Tibial artery (tissue), 4 donors: ENCODE measurements at regions not wholly inside any gene's neighbourhood (a gene's known extent, or its start where the extent isn't known, plus 50 kb on each side); places are given as distances from the start of the nearest gene placed in this dataset.
A peak's percentile ranks its signal among the peaks of the same experiment; 100 is the strongest.

Experiments
- DNase-seq, 2 donors: peaks; one replicate each; pipeline ENCODE4 v3.0.0-alpha.2; 2019
- H3K27ac ChIP-seq, 2 donors: fragments of 200-600 bp; sonication (generic) in 1 of 2; 1 replicate in 1 of 2; 2 replicates in 1 of 2; pipeline ENCODE4 v1.5.1; 2018 to 2019; ENCODE audit warnings: mild to moderate bottlenecking in 1 of 2
- H3K27me3 ChIP-seq, 2 donors: fragments of 200-600 bp; sonication (generic) in 1 of 2; one replicate each; pipeline versions ENCODE4 v1.5.1 to v1.6.0; 2016 to 2019
- H3K36me3 ChIP-seq, 3 donors: fragments of 200-600 bp; sonication (generic) in 2 of 3; one replicate each; pipeline ENCODE4 v1.5.1; 2016 to 2019; ENCODE audit warnings: mild to moderate bottlenecking in 2 of 3
- H3K4me1 ChIP-seq, 4 donors: fragments of 200-600 bp; sonication (generic) in 2 of 4; 1 replicate in 3 of 4; 2 replicates in 1 of 4; pipeline ENCODE4 v1.5.1; 2016 to 2019
- H3K4me3 ChIP-seq, 2 donors: fragments of 200-600 bp; sonication (generic) in 1 of 2; 1 replicate in 1 of 2; 2 replicates in 1 of 2; pipeline ENCODE4 v1.5.1; 2018 to 2019; ENCODE audit warnings: mild to moderate bottlenecking in 2 of 2
- H3K9me3 ChIP-seq, 3 donors: fragments of 200-600 bp; sonication (generic) in 1 of 3; one replicate each; pipeline ENCODE4 v1.5.1; 2016 to 2019
- CTCF ChIP-seq, 2 experiments: fragments of 200-600 bp in 1 of 2; fragments of 450-650 bp in 1 of 2; IDR thresholded peaks; one replicate each; pipeline ENCODE4 v1.5.1; 2017 to 2019; ENCODE audit warnings: antibody characterized with exemption in 2 of 2, mild to moderate bottlenecking in 1 of 2, moderate library complexity in 1 of 2
- intact Hi-C: fragments of 100-400 bp; cut with DNase I; formaldehyde crosslinking; loops from one replicate; pipeline ENCODE4 v1.15.0; 2023; ENCODE audit warnings: low total_unique reads

GRCh38 chr1:168887381-168887780 lies 158.4 kb upstream of the DPT start:
- H3K4me3 ChIP-seq: no peak overlapping the region
- H3K36me3 ChIP-seq: no peaks in the 10 kb centered on the region
- H3K27ac ChIP-seq: no peak overlapping the region
- no peaks in the 10 kb centered on the region for H3K27me3 ChIP-seq
- H3K4me1 ChIP-seq: no peaks in the 10 kb centered on the region
- TF ChIP-seq CTCF (IDR thresholded peaks at IDR 0.05): no peak
- DNase-seq: no peak
- intact Hi-C loops: no loop called here
- H3K9me3 ChIP-seq: peaks cover 0 to 4% (median 0%) of the 10 kb centered on the region in 3 donors

- Histone ChIP-seq H3K27me3 (no peaks in the 10 kb centered on the region), H3K4me3 (no peak overlapping the region), H3K27ac (no peak overlapping the region), H3K4me1 (no peaks in the 10 kb centered on the region), H3K36me3 (no peaks in the 10 kb centered on the region), H3K9me3 (peaks cover 0 to 4% (median 0%) of the 10 kb centered on the region in 3 donors)
- no peak for DNase-seq
- intact Hi-C loops: no loop called here
- TF ChIP-seq CTCF (IDR thresholded peaks at IDR 0.05): no peak
Measured at GRCh38 chr1:168888418-168888817, 159.4 kb upstream of the DPT start.

GRCh38 chr1:168892931-168893330 lies 163.9 kb upstream of the DPT start:
- Histone ChIP-seq H3K27ac (peak overlapping the region; percentile 33 to 45), H3K9me3 (peaks cover 0 to 4% (median 0%) of the 10 kb centered on the region in 3 donors), H3K4me1 (no peaks in the 10 kb centered on the region), H3K27me3 (no peaks in the 10 kb centered on the region), H3K36me3 (no peaks in the 10 kb centered on the region), H3K4me3 (no peak overlapping the region)
- no peak for DNase-seq
- TF ChIP-seq CTCF (IDR thresholded peaks at IDR 0.05): no peak
- intact Hi-C loops: no loop called here

- peaks cover 0 to 2% (median 0%) of the 10 kb centered on the region in 3 donors for H3K9me3 ChIP-seq
- no peaks in the 10 kb centered on the region for H3K4me1 ChIP-seq
- intact Hi-C loops: no loop called here
- no peaks in the 10 kb centered on the region for H3K36me3 ChIP-seq
- no peaks in the 10 kb centered on the region for H3K27me3 ChIP-seq
- TF ChIP-seq CTCF (IDR thresholded peaks at IDR 0.05): no peak
- H3K27ac ChIP-seq: peak overlapping the region; percentile 39 to 45
- no peak overlapping the region for H3K4me3 ChIP-seq
- DNase-seq: peak in 1 of 2 donors; percentile 68
Measured at GRCh38 chr1:168893359-168893801, 164.4 kb upstream of the DPT start.

- no peak for DNase-seq
- Histone ChIP-seq H3K4me1 (no peaks in the 10 kb centered on the region), H3K27ac (no peak overlapping the region), H3K4me3 (no peak overlapping the region), H3K36me3 (no peaks in the 10 kb centered on the region), H3K27me3 (no peaks in the 10 kb centered on the region), H3K9me3 (no peaks in the 10 kb centered on the region)
- intact Hi-C loops: no loop called here
- TF ChIP-seq CTCF (IDR thresholded peaks at IDR 0.05): no peak
Measured at GRCh38 chr1:168894397-168894903, 165.4 kb upstream of the DPT start.

- TF ChIP-seq CTCF (IDR thresholded peaks at IDR 0.05): no peak
- no peak overlapping the region for H3K4me3 ChIP-seq
- DNase-seq: no peak
- no peaks in the 10 kb centered on the region for H3K36me3 ChIP-seq
- H3K9me3 ChIP-seq: no peaks in the 10 kb centered on the region
- intact Hi-C loops: no loop called here
- H3K4me1 ChIP-seq: no peaks in the 10 kb centered on the region
- H3K27me3 ChIP-seq: no peaks in the 10 kb centered on the region
- H3K27ac ChIP-seq: no peak overlapping the region
Measured at GRCh38 chr1:168897249-168897648, 168.2 kb upstream of the DPT start.
